Fibroblast of mammary gland (primary cell): ENCODE measurements at regions not wholly inside any gene's neighbourhood (a gene's known extent, or its start where the extent isn't known, plus 50 kb on each side); places are given as distances from the start of the nearest gene placed in this dataset.
"Not testable (repeated sequence)": the region's sequence is repeated elsewhere in the genome, so short reads cannot be mapped to it uniquely, and the experiment has no call there.

Experiments used
- DNase-seq: peaks from one replicate; pipeline ENCODE4 v3.0.0-alpha.2; 2010; ENCODE audit warnings: low read depth
- H3K4me3 ChIP-seq: 2 replicates; pipeline ENCODE4 v1.5.1; 2011; ENCODE audit warnings: low read depth, mild to moderate bottlenecking, low read length, moderate library complexity; ENCODE audit not compliant: control insufficient read depth
- CTCF ChIP-seq: conservative IDR thresholded peaks from 2 replicates; pipeline ENCODE4 v1.5.1; 2011; ENCODE audit warnings: low read depth, low read length, inconsistent platforms; ENCODE audit not compliant: control insufficient read depth, insufficient read depth

- TF ChIP-seq CTCF, result no peak
- H3K4me3 ChIP-seq, result no peak overlapping the region
- no peak for DNase-seq
Observed at GRCh38 chr9:103188781-103189350, 193.7 kb downstream of the CYLC2 start.

GRCh38 chr9:103193992-103194391, 198.9 kb downstream of the CYLC2 start:
- no peak for DNase-seq
- TF ChIP-seq CTCF, result no peak
- no peak overlapping the region for H3K4me3 ChIP-seq

DNA sequence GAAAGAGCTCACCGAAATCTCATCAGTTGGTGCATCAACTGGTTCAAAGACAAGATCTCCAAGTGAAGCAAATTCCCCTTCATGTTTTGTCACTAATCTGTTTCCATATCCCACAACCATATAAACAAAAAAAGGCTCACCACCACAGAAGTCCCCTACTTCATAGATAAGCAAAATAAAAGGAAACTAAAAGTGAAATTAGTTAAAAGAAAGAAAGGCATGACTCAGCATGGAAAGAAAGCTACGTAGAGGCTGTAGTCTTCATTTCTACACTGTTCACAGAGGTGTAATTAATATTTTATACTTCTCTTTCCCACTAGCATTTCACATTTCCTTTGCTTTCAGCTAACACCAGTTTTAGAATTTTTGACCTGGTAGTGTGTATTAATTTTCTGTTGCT, 208.0 kb downstream of the CYLC2 start:
- DNase-seq, result no peak
- no peak overlapping the region for H3K4me3 ChIP-seq
- no peak for TF ChIP-seq CTCF

DNA sequence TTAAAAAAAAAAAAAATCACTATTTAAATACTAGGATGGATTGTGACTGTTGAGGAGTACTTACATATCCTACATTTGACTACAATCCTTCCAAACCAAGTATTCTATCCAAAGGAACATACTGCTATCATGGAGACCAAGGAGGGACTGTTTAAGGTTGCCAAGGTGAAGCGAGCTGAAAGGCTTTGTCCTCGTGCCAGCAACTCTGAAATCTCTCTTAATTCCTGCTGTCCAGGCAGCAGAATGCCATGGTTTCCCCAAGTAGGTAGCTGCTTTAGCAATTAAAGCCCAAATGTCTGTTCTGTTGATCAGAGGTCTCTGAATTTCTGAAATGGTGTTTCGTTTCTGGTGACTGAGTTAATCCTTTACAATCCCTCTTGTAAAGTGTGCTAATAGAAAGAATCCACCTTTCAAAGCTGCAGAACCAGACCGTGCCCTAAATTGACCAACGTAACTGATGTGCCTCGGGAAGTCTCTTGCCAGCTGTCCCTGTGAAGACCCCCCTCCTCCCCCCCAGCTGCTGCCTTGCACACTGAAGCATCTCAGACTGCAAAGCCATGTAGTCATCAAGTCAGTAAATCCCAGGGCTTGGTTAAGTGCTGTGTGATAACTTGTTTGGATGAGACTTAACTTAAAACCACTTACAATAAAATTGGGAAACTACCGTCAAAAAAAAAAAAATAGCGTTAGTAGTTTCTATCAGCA, 210.9 kb downstream of the CYLC2 start:
- DNase-seq, H3K4me3 ChIP-seq: not testable (repeated sequence)

DNA sequence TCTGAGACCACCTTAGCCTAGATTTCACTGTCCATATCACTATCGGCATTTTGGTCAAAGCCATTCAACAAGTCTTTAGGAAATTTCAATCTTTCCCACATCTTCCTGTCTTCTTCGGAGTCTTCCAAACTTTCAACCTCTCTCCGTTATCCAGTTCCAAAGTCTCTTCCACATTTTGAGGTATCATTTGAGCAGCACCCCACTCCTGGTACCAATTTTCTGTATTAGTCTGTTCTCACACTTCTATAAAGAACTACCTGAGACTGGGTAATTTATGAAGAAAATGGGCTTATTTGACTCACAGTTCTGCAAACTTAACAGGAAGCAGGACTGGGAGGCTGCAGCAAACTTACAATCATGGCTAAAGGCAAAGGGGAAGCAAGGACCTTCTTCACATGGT, 215.5 kb downstream of the CYLC2 start:
- H3K4me3 ChIP-seq, result no peak overlapping the region
- no peak for DNase-seq
- no peak for TF ChIP-seq CTCF

- no peak for DNase-seq
- no peak overlapping the region for H3K4me3 ChIP-seq
- no peak for TF ChIP-seq CTCF
Observed at GRCh38 chr9:103215197-103215596, 220.1 kb downstream of the CYLC2 start.

GRCh38 chr9:103225702-103226646, 230.8 kb downstream of the CYLC2 start:
- no peak overlapping the region for H3K4me3 ChIP-seq
- TF ChIP-seq CTCF, result no peak
- DNase-seq, result no peak
